ENCODE measurements at regions not wholly inside any gene's neighbourhood (a gene's known extent, or its start where the extent isn't known, plus 50 kb on each side); places are given as distances from the start of the nearest gene placed in this dataset.

GRCh38 chrX:128728943-128729342 is 676.7 kb upstream of the ACTRT1 start:
- TF ChIP-seq CTCF (IDR thresholded peaks at IDR 0.05; ENCODE audit: insufficient read depth, low read depth, low read length, missing control alignments): no peak
- H3K4me3 ChIP-seq (ENCODE audit: low read length): no peak overlapping the region

GRCh38 chrX:128717635-128718578 is 665.7 kb upstream of the ACTRT1 start:
- no peak for TF ChIP-seq CTCF (IDR thresholded peaks at IDR 0.05; ENCODE audit: insufficient read depth, low read depth, low read length, missing control alignments)
- no peak for DNase-seq (ENCODE audit: low read depth)
- no peak overlapping the region for H3K4me3 ChIP-seq (ENCODE audit: low read length)

More at GRCh38 chrX:128728943-128729342, 676.7 kb upstream of the ACTRT1 start:
- no peak for DNase-seq (ENCODE audit: low read depth)

GRCh38 chrX:128714425-128714824 is 662.2 kb upstream of the ACTRT1 start:
- no peak for TF ChIP-seq CTCF (IDR thresholded peaks at IDR 0.05; ENCODE audit: insufficient read depth, low read depth, low read length, missing control alignments)
- H3K4me3 ChIP-seq (ENCODE audit: low read length): no peak overlapping the region
- no peak for DNase-seq (ENCODE audit: low read depth)

GRCh38 chrX:128699716-128700285 is 647.6 kb upstream of the ACTRT1 start:
- TF ChIP-seq CTCF (IDR thresholded peaks at IDR 0.05; ENCODE audit: insufficient read depth, low read depth, low read length, missing control alignments): no peak
- no peak for DNase-seq (ENCODE audit: low read depth)
- H3K4me3 ChIP-seq (ENCODE audit: low read length): no peak overlapping the region

- H3K4me3 ChIP-seq (ENCODE audit: low read length): no peak overlapping the region
- TF ChIP-seq CTCF (IDR thresholded peaks at IDR 0.05; ENCODE audit: insufficient read depth, low read depth, low read length, missing control alignments): no peak
- no peak for DNase-seq (ENCODE audit: low read depth)
These were observed 646.5 kb upstream of the ACTRT1 start for GRCh38 chrX:128698573-128699181.

GRCh38 chrX:128691872-128692271 is 639.7 kb upstream of the ACTRT1 start:
- peak; percentile 0 for DNase-seq (ENCODE audit: low read depth)
- no peak for TF ChIP-seq CTCF (IDR thresholded peaks at IDR 0.05; ENCODE audit: insufficient read depth, low read depth, low read length, missing control alignments)
- no peak overlapping the region for H3K4me3 ChIP-seq (ENCODE audit: low read length)

All from epithelial cell of esophagus (primary cell).